GM06990 (cell line): ENCODE measurements at regions not wholly inside any gene's neighbourhood (a gene's known extent, or its start where the extent isn't known, plus 50 kb on each side); places are given as distances from the start of the nearest gene placed in this dataset.

Experiments used
- DNase-seq: peaks from one replicate; pipeline ENCODE4 v3.0.0-alpha.2; 2011; ENCODE audit not compliant: insufficient read length; ENCODE audit errors: extremely low read depth
- H3K27me3 ChIP-seq: replicated peaks from 2 replicates; pipeline ENCODE4 v1.6.0; 2011; ENCODE audit warnings: low read length; ENCODE audit not compliant: control insufficient read depth, insufficient read depth
- H3K36me3 ChIP-seq: 2 replicates; pipeline ENCODE4 v1.5.1; 2011; ENCODE audit warnings: low read length; ENCODE audit not compliant: control insufficient read depth, insufficient read depth
- H3K4me3 ChIP-seq: replicated peaks from 2 replicates; pipeline ENCODE4 v1.5.1; 2011; ENCODE audit warnings: low read depth, mild to moderate bottlenecking, control low read depth, low read length
- TF ChIP-seq, protein P1 (sequence below): IDR thresholded peaks from 2 replicates; pipeline ENCODE4 v1.5.1; 2011; ENCODE audit warnings: low read length, control low read depth, mild to moderate bottlenecking, inconsistent platforms; ENCODE audit not compliant: insufficient read depth, poor library complexity, severe bottlenecking

DNA sequence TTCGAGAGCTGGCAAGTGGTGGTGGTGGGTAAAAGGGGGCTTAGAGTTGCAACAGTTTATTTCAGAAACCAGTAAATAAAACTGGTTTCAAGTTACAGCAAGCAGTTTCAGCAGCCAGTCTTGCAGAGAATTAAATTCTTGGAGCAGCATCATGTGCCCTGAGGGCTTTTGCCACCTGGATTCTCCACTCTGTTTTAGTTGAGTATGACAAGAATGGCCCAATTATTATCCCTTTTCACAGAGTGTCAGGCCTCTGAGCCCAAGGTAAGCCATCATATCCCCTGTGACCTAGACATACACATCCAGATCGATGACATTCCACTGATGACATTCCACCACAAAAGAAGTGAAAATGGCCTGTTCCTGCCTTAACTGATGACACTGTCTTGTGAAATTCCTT, 72.8 kb upstream of the FANCL start:
- H3K36me3 ChIP-seq = no peaks in the 10 kb centered on the region
- H3K4me3 ChIP-seq = no peak overlapping the region
- H3K27me3 ChIP-seq = no peaks in the 10 kb centered on the region
- TF ChIP-seq, protein P1, sequence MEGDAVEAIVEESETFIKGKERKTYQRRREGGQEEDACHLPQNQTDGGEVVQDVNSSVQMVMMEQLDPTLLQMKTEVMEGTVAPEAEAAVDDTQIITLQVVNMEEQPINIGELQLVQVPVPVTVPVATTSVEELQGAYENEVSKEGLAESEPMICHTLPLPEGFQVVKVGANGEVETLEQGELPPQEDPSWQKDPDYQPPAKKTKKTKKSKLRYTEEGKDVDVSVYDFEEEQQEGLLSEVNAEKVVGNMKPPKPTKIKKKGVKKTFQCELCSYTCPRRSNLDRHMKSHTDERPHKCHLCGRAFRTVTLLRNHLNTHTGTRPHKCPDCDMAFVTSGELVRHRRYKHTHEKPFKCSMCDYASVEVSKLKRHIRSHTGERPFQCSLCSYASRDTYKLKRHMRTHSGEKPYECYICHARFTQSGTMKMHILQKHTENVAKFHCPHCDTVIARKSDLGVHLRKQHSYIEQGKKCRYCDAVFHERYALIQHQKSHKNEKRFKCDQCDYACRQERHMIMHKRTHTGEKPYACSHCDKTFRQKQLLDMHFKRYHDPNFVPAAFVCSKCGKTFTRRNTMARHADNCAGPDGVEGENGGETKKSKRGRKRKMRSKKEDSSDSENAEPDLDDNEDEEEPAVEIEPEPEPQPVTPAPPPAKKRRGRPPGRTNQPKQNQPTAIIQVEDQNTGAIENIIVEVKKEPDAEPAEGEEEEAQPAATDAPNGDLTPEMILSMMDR = no peak
- no peak for DNase-seq

DNA sequence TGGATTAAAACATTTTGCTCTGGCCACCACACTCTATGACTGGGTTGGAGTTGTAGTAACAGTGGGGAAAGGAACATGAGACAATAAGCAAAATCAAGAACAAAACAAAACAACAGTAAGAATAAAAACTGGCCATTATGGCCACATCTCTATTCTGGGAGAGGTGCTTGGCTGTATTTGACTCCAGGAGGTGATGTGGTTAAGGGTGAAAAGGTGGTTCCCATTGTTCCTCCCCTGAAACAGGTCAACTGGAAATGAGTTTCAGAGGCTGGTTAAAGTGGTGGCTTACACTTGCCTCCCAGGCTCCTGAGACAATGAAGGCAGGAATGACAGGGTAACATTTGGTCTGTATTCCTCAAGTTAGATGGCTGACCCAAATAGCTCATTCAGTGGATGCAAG, 67.3 kb upstream of the FANCL start:
- H3K4me3 ChIP-seq = no peak overlapping the region
- TF ChIP-seq, protein P1 = no peak

DNA sequence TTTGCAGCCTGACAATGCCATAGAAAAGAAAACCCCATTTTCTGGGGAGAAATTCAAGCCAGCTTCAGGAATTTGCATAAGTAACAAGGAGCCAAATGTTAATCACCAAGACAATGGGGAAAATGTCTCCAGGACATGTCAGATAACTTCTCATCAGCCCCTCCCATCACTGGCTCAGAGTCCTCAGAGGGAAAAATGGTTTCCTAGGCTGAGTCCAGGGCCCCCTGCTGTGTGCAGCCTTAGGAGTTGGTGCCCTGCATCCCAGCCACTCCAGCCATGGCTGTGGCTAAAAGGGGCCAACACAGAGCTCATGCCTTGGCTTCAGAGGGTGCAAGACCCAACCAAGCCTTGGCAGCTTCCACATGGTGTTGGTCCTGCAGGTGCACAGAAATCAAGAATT, 63.7 kb upstream of the FANCL start:
- Histone ChIP-seq H3K36me3 (no peaks in the 10 kb centered on the region), H3K27me3 (no peaks in the 10 kb centered on the region), H3K4me3 (no peak overlapping the region)
- no peak for DNase-seq
- TF ChIP-seq, protein P1 = no peak

More for the DNA sequence above, 67.3 kb upstream of the FANCL start:
- H3K36me3 ChIP-seq = no peaks in the 10 kb centered on the region
- H3K27me3 ChIP-seq = no peaks in the 10 kb centered on the region
- DNase-seq = no peak

DNA sequence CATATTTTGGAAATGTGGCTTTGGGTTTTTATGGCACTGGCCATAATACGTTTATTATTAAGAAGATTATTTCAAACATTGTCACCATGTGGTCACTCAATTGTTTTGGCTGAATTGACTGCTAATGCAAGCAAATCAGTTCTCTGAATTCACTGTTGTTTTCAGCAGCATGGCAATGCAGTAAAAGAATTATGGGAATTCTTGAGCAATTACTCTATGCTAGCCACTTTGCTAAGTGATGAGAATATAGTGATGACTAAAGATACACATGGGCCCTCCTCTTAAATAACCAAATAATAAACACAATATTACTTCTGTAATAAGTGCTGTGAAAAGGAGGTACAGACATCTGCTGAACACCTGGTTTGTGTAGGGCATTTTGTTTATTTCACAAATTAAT, 58.0 kb upstream of the FANCL start:
- TF ChIP-seq, protein P1 = no peak
- Histone ChIP-seq H3K4me3 (no peak overlapping the region), H3K36me3 (no peaks in the 10 kb centered on the region), H3K27me3 (no peaks in the 10 kb centered on the region)
- DNase-seq = no peak

DNA sequence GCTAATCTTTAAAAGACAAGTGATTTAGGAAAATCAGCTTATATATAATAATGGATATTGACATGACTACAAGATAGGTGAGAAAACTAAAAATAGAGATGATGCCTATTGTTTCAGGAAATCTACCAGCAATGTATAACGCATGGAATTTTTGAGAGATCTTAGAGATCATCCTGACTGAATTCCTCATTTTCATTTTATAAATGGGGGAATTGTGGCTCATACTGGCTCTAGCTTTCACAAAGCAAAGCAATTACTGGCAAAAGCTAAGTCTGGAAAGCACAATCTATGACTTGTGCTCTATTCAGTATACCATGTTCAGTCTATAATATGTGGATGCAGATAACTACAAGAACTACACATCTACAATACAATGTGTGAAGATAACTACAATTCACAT, 51.9 kb upstream of the FANCL start:
- TF ChIP-seq, protein P1 = no peak
- no peak for DNase-seq
- no peaks in the 10 kb centered on the region for H3K27me3 ChIP-seq

DNA sequence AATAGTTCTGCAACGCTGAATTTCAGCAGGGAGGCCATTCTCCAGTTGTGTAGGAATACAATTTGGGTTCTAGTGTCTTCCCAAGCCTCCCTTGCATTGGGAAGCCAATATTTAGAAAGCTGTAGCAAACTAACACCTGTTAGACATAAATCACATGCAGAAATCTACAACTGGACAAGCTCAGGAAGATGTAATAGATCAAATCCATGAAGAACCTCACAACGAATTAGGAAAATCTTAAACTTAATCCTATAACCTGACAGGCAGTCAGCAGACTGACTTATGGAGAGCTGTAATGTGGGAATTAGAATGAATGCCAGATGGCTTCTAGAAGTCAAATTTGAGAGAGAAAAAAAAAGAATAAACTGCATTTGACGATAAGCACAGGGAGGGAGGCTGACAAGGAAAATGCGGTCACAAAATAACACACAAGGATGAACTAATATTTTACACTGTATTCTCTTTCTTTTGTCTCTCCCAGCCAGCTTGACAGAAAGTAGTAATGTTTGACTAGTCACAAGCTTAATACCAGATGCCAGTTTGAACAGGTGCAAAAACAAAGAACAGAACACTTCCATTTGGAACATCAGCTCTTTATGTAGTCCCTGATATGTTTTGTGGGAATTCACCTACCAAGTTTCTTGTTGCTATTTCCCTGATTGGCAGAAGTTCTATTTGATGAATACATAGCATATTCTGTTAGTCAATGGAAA, 50.8 kb upstream of the FANCL start:
- Histone ChIP-seq H3K4me3 (no peak overlapping the region), H3K27me3 (no peaks in the 10 kb centered on the region), H3K36me3 (no peaks in the 10 kb centered on the region)
- TF ChIP-seq, protein P1 = no peak
- DNase-seq = no peak

More for the DNA sequence above, 51.9 kb upstream of the FANCL start:
- Histone ChIP-seq H3K4me3 (no peak overlapping the region), H3K36me3 (no peaks in the 10 kb centered on the region)
